DND-41 (cell line): ENCODE measurements at regions not wholly inside any gene's neighbourhood (a gene's known extent, or its start where the extent isn't known, plus 50 kb on each side); places are given as distances from the start of the nearest gene placed in this dataset.

ENCODE experiments used
- ATAC-seq: fragments of 200-7000 bp; cut with Tn5 transposase; 3 replicates; pipeline ENCODE4 v1.9.1; 2021; ENCODE audit warnings: low read depth; ENCODE audit not compliant: insufficient read depth
- DNase-seq: peaks from one replicate; pipeline ENCODE4 v3.0.0-alpha.2; 2020
- H2AFZ ChIP-seq: 2 replicates; pipeline ENCODE4 v1.6.0; 2012; ENCODE audit warnings: low read depth, low read length
- H3K27ac ChIP-seq: 2 replicates; pipeline ENCODE4 v1.5.1; 2012; ENCODE audit warnings: low read length, inconsistent platforms
- H3K27me3 ChIP-seq: fragments of 200-600 bp; sonication (generic); 2 replicates; pipeline ENCODE4 v1.6.0; 2012; ENCODE audit warnings: low read length, mild to moderate bottlenecking, inconsistent platforms; ENCODE audit not compliant: insufficient read depth, poor library complexity
- H3K36me3 ChIP-seq: 2 replicates; pipeline ENCODE4 v1.5.1; 2012; ENCODE audit warnings: low read length, inconsistent platforms; ENCODE audit not compliant: insufficient read depth
- H3K4me1 ChIP-seq: 2 replicates; pipeline ENCODE4 v1.5.1; 2012; ENCODE audit warnings: mild to moderate bottlenecking, low read length; ENCODE audit not compliant: insufficient read depth
- H3K4me2 ChIP-seq: 2 replicates; pipeline ENCODE4 v1.6.0; 2012; ENCODE audit warnings: mild to moderate bottlenecking, moderate library complexity, low read length, inconsistent platforms; ENCODE audit not compliant: insufficient read depth
- H3K4me3 ChIP-seq, 2 experiments: fragments of 200-600 bp in 1 of 2; shearing (Covaris generic) in 1 of 2; 2 replicates each; pipeline ENCODE4 v1.5.1; 2012 to 2016; ENCODE audit warnings: inconsistent platforms in 2 of 2, low read length in 2 of 2, mild to moderate bottlenecking in 2 of 2, low read depth in 1 of 2, moderate library complexity in 1 of 2
- H3K79me2 ChIP-seq: 2 replicates; pipeline ENCODE4 v1.6.0; 2012; ENCODE audit warnings: low read length, inconsistent platforms; ENCODE audit not compliant: insufficient read depth
- H3K9ac ChIP-seq: 2 replicates; pipeline ENCODE4 v1.6.0; 2012; ENCODE audit warnings: low read depth, mild to moderate bottlenecking, inconsistent platforms, low read length, moderate library complexity
- H3K9me3 ChIP-seq: 2 replicates; pipeline ENCODE4 v1.5.1; 2012; ENCODE audit warnings: low read length, moderate library complexity, mild to moderate bottlenecking, inconsistent platforms; ENCODE audit not compliant: insufficient read depth, severe bottlenecking
- H4K20me1 ChIP-seq: 2 replicates; pipeline ENCODE4 v1.6.0; 2012; ENCODE audit warnings: low read length; ENCODE audit not compliant: insufficient read depth
- CTCF ChIP-seq: IDR thresholded peaks from 2 replicates; pipeline ENCODE4 v1.5.1; 2012; ENCODE audit warnings: borderline replicate concordance, low read length, moderate library complexity, mild to moderate bottlenecking; ENCODE audit not compliant: poor library complexity, severe bottlenecking; ENCODE audit errors: extremely low read depth
- EZH2 ChIP-seq: IDR thresholded peaks from 3 replicates; pipeline ENCODE4 v1.6.1; 2012; ENCODE audit warnings: borderline replicate concordance, low read depth, mild to moderate bottlenecking, moderate library complexity, low read length, inconsistent platforms; ENCODE audit not compliant: severe bottlenecking

- TF ChIP-seq EZH2 (no peak), CTCF (no peak)
Observed at GRCh38 chr5:15106530-15107283, 235.1 kb upstream of the ANKH start.

GRCh38 chr5:15105799-15106393 lies 234.3 kb upstream of the ANKH start:
- Histone ChIP-seq H3K9ac (no peak overlapping the region), H2AFZ (no peak overlapping the region), H3K36me3 (no peaks in the 10 kb centered on the region), H3K79me2 (no peaks in the 10 kb centered on the region), H3K4me2 (no peak overlapping the region), H3K4me1 (no peaks in the 10 kb centered on the region), H3K27ac (no peak overlapping the region), H3K9me3 (no peaks in the 10 kb centered on the region), H4K20me1 (no peaks in the 10 kb centered on the region), H3K27me3 (no peaks in the 10 kb centered on the region), H3K4me3 (no peak overlapping the region)
- ATAC-seq (peak; percentile 95), DNase-seq (peak; percentile 62)
- TF ChIP-seq EZH2 (no peak), CTCF (peak; percentile 88)

More at GRCh38 chr5:15106530-15107283, 235.1 kb upstream of the ANKH start:
- Histone ChIP-seq H4K20me1 (no peaks in the 10 kb centered on the region), H3K27me3 (no peaks in the 10 kb centered on the region), H3K9me3 (no peaks in the 10 kb centered on the region), H3K4me2 (no peak overlapping the region), H3K27ac (no peak overlapping the region), H3K36me3 (no peaks in the 10 kb centered on the region), H2AFZ (no peak overlapping the region), H3K4me3 (no peak overlapping the region), H3K4me1 (no peaks in the 10 kb centered on the region), H3K9ac (no peak overlapping the region), H3K79me2 (no peaks in the 10 kb centered on the region)
- no peak for DNase-seq
- ATAC-seq = no peak

GRCh38 chr5:15103864-15104263 lies 232.3 kb upstream of the ANKH start:
- DNase-seq = no peak
- TF ChIP-seq CTCF = no peak
- TF ChIP-seq EZH2 = no peak
- Histone ChIP-seq H3K4me3 (no peak overlapping the region), H4K20me1 (no peaks in the 10 kb centered on the region), H3K9ac (no peak overlapping the region), H3K36me3 (no peaks in the 10 kb centered on the region), H3K27ac (no peak overlapping the region), H3K9me3 (no peaks in the 10 kb centered on the region), H3K4me1 (no peaks in the 10 kb centered on the region), H2AFZ (no peak overlapping the region), H3K27me3 (no peaks in the 10 kb centered on the region), H3K4me2 (no peak overlapping the region), H3K79me2 (no peaks in the 10 kb centered on the region)
- no peak for ATAC-seq
